ENCODE measurements at regions not wholly inside any gene's neighbourhood (a gene's known extent, or its start where the extent isn't known, plus 50 kb on each side); places are given as distances from the start of the nearest gene placed in this dataset.
A peak's percentile ranks its signal among the peaks of the same experiment; 100 is the strongest.

DNA sequence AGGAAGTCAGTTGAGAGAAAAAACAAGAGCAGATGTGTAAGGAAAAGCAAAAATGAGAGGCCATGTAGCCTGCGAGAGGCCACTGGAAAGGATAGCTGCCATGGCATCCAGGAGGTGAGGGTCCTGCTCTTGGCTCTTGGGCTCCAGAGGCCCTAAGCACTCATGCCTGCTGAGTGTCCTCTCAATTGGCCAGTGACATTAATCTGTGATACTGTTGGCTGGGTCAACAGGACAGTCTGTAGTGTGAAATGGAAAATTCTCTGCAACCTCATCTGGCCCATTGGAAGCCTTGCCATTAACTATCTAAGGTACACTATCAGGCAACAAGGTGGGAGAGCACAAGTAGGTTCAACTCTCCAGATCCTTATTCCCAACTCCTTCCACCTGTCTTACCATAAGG is 180.9 kb downstream of the LY86 start:
- no peak overlapping the region for H3K27ac ChIP-seq
- ATAC-seq (no peak), DNase-seq (no peak)
- peaks cover 24% of the 10 kb centered on the region for H3K4me1 ChIP-seq
- WGBS, 3 donors, result 83 to 88% (median 86%) methylated on average over 1 of the region's 1 CpG
- H3K27me3 ChIP-seq (ENCODE audit: insufficient read depth in 3 of 3, low read length in 2 of 3), result no peaks in the 10 kb centered on the region
- H3K36me3 ChIP-seq (ENCODE audit: insufficient read depth in 1 of 2, low read depth in 1 of 2), result no peaks in the 10 kb centered on the region
- H3K4me3 ChIP-seq, result no peak overlapping the region
- H3K9me3 ChIP-seq, result no peaks in the 10 kb centered on the region
- intact Hi-C loops (cut with DNase I), result loop anchor here in 1 of 2 donors (5.0 kb wide), 1 partner anchor 38 kb away; no protein-coding TSS in a partner anchor
- TF ChIP-seq, protein P1, sequence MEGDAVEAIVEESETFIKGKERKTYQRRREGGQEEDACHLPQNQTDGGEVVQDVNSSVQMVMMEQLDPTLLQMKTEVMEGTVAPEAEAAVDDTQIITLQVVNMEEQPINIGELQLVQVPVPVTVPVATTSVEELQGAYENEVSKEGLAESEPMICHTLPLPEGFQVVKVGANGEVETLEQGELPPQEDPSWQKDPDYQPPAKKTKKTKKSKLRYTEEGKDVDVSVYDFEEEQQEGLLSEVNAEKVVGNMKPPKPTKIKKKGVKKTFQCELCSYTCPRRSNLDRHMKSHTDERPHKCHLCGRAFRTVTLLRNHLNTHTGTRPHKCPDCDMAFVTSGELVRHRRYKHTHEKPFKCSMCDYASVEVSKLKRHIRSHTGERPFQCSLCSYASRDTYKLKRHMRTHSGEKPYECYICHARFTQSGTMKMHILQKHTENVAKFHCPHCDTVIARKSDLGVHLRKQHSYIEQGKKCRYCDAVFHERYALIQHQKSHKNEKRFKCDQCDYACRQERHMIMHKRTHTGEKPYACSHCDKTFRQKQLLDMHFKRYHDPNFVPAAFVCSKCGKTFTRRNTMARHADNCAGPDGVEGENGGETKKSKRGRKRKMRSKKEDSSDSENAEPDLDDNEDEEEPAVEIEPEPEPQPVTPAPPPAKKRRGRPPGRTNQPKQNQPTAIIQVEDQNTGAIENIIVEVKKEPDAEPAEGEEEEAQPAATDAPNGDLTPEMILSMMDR (IDR thresholded peaks at IDR 0.05), result no peak

DNA sequence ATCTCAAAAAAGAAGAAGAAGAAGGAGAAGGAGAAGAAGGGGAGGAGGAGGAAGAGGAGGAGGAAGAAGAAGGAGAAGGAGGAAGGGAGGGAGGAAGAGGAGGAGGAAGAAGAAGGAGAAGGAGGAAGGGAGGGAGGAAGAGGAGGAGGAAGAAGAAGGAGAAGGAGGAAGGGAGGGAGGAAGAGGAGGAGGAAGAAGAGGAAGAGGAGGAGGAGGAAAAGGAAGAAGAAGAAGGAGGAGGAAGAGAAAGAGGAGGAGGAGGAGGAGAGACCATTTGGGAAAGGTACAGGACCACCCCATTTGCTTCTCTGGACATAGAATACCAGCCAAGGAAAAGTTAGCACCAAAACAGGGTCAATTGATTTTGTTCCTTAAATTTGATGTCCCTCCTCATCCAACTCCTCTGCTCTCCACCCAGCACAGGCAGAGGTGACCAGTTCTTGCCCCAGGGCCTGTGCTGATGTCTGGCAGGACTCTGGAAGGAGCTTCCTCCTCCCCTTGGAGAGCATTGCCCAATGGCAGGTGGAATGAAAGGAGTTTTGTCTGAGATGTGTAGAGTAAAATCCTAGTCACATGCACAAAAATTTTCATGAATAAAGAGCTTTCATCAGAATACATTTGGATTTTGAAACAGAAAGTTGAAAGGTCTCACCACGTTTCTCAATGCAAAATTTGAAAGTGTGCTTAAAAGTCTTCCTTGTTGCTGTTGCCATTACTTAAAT is 182.9 kb downstream of the LY86 start:
- no peaks in the 10 kb centered on the region for H3K36me3 ChIP-seq (ENCODE audit: insufficient read depth in 1 of 2, low read depth in 1 of 2)
- DNase-seq (no peak), ATAC-seq (no peak)
- TF ChIP-seq, protein P1 (IDR thresholded peaks at IDR 0.05), result no peak
- no peaks in the 10 kb centered on the region for H3K9me3 ChIP-seq
- no peak overlapping the region for H3K4me3 ChIP-seq
- intact Hi-C loops (cut with DNase I), result no loop called here
- peaks cover 6% of the 10 kb centered on the region for H3K4me1 ChIP-seq
- no peak overlapping the region for H3K27ac ChIP-seq
- WGBS, 3 donors, result 86 to 93% (median 89%) methylated on average over 1 of the region's 1 CpG
- H3K27me3 ChIP-seq (ENCODE audit: insufficient read depth in 3 of 3, low read length in 2 of 3), result no peaks in the 10 kb centered on the region

DNA sequence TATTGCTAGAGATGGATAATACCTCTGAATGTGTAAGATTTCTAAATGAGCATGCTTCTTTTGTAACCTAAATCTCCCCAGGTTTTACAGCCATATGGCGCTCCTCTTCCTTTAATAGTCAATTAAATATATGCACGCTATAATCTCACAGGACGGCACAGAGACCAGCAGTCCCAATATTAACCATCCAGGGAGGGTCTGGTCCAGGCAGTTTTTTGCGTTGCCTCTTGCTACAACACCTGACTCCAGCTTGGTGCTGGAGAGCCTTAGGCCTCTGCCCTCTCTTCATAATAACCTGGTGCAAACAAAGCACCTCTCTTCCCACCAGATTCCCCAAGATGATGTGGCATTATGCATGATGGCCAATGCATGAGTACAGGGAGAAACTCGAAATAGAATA is 183.4 kb downstream of the LY86 start:
- no peak for ATAC-seq
- Histone ChIP-seq H3K9me3 (no peaks in the 10 kb centered on the region), H3K4me1 (peaks cover 3% of the 10 kb centered on the region), H3K27ac (no peak overlapping the region), H3K36me3 (ENCODE audit: insufficient read depth in 1 of 2, low read depth in 1 of 2) (no peaks in the 10 kb centered on the region), H3K4me3 (no peak overlapping the region), H3K27me3 (ENCODE audit: insufficient read depth in 3 of 3, low read length in 2 of 3) (no peaks in the 10 kb centered on the region)
- intact Hi-C loops (cut with DNase I), result no loop called here
- no peak for DNase-seq
- 92 to 94% (median 92%) methylated on average over 5 of the region's 5 CpGs for WGBS, 3 donors
- TF ChIP-seq, protein P1 (IDR thresholded peaks at IDR 0.05), result no peak

DNA sequence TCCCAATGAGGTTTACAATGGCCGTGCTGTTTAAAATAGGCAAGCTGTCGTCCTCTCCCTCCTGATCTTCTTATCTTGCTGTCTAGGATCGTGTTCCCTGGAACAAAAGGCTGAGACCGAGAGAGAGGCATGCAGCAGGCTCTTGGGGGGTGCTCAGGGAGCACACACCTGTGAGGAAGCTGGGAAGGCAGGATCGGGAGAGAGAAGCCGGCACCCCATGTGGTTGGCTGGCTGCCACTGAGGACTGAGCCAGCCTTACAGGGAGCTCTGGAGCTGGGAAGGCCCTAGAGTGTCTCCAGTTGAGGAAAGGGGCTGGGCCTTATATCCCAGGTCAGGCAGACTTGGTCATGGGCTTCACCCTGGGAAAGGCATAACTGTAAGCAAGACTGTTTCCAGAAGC is 184.2 kb downstream of the LY86 start:
- Histone ChIP-seq H3K9me3 (no peaks in the 10 kb centered on the region), H3K27ac (no peak overlapping the region), H3K36me3 (ENCODE audit: insufficient read depth in 1 of 2, low read depth in 1 of 2) (no peaks in the 10 kb centered on the region), H3K4me1 (no peaks in the 10 kb centered on the region), H3K27me3 (ENCODE audit: insufficient read depth in 3 of 3, low read length in 2 of 3) (no peaks in the 10 kb centered on the region), H3K4me3 (no peak overlapping the region)
- ATAC-seq (peak; percentile 25 to 63 (median 48)), DNase-seq (no peak)
- intact Hi-C loops (cut with DNase I), result no loop called here
- WGBS, 3 donors, result 28 to 56% (median 35%) methylated on average over 6 of the region's 6 CpGs
- TF ChIP-seq, protein P1 (IDR thresholded peaks at IDR 0.05), result no peak

DNA sequence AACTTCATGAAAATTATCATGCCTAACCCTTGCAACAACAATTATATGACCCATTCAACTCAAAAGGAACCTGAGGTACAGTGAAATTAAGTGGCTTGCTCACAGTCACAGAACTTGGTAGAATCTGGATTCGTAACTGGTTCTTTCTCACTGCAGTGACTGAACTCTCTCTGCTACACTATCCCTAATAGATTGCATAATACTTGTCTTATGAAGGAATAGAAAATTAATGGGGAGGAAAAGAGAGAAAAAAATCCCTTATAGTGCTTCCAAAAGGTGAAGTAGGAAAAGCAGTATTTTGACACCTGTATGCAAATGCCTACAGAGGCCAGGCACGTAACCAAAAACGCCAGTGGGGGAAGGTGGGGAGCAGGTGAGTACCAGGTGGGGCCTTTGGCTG is 186.6 kb downstream of the LY86 start:
- DNase-seq, result no peak
- intact Hi-C loops (cut with DNase I), result no loop called here
- H3K27ac ChIP-seq, result no peak overlapping the region
- H3K4me3 ChIP-seq, result no peak overlapping the region
- TF ChIP-seq, protein P1 (IDR thresholded peaks at IDR 0.05), result no peak
- ATAC-seq, result no peak
- no peaks in the 10 kb centered on the region for H3K27me3 ChIP-seq (ENCODE audit: insufficient read depth in 3 of 3, low read length in 2 of 3)
- WGBS, 3 donors, result 87 to 94% (median 92%) methylated on average over 3 of the region's 3 CpGs
- H3K9me3 ChIP-seq, result no peaks in the 10 kb centered on the region
- H3K36me3 ChIP-seq (ENCODE audit: insufficient read depth in 1 of 2, low read depth in 1 of 2), result no peaks in the 10 kb centered on the region
- no peaks in the 10 kb centered on the region for H3K4me1 ChIP-seq
